ENCODE measurements at regions not wholly inside any gene's neighbourhood (a gene's known extent, or its start where the extent isn't known, plus 50 kb on each side); places are given as distances from the start of the nearest gene placed in this dataset.

DNA sequence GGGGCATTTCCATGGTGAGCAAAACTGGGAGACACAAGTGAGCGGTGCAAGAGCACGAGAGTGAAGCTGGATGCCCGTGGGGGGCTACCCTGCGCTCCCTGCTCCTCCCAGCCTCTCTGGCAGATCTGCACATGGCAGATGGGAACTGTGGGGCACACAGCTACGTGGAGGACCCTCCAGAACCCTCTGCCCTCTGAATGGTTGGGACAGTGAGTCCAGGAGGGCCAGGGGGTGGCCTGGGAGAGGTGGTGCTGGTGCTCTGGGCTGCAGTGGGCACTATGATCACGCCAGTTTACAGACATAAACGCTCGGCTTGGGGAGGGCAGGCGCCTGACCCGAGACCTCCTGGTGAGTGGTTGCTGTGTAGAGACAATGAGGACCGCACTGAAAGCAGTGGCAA, 205.9 kb downstream of the CTTN start:
- Histone ChIP-seq H3K4me3 (ENCODE audit: insufficient read depth, low read length, poor library complexity, severe bottlenecking) (no peak overlapping the region), H2AFZ (ENCODE audit: low read depth, low read length, severe bottlenecking) (no peak overlapping the region), H3K36me3 (ENCODE audit: low read length) (no peaks in the 10 kb centered on the region), H3K9me2 (replicated peaks; ENCODE audit: insufficient read depth, low read length) (no peaks in the 10 kb centered on the region), H3K79me2 (ENCODE audit: insufficient read depth, low read length) (no peaks in the 10 kb centered on the region), H4K20me1 (ENCODE audit: low read depth, low read length) (no peaks in the 10 kb centered on the region), H3K27ac (ENCODE audit: low read depth, low read length) (no peak overlapping the region), H3F3A (ENCODE audit: insufficient read depth) (no peaks in the 10 kb centered on the region), H3K9ac (ENCODE audit: low read length) (no peak overlapping the region), H3K4me2 (ENCODE audit: low read depth, low read length, poor library complexity, severe bottlenecking) (no peak overlapping the region), H3K27me3 (ENCODE audit: low read length) (no peaks in the 10 kb centered on the region), H3K9me3 (ENCODE audit: insufficient read depth, low read length) (no peaks in the 10 kb centered on the region)
- TF ChIP-seq EZH2phosphoT487 (conservative IDR thresholded peaks at IDR 0.05; ENCODE audit: low read length), result no peak
- TF ChIP-seq, protein P1, sequence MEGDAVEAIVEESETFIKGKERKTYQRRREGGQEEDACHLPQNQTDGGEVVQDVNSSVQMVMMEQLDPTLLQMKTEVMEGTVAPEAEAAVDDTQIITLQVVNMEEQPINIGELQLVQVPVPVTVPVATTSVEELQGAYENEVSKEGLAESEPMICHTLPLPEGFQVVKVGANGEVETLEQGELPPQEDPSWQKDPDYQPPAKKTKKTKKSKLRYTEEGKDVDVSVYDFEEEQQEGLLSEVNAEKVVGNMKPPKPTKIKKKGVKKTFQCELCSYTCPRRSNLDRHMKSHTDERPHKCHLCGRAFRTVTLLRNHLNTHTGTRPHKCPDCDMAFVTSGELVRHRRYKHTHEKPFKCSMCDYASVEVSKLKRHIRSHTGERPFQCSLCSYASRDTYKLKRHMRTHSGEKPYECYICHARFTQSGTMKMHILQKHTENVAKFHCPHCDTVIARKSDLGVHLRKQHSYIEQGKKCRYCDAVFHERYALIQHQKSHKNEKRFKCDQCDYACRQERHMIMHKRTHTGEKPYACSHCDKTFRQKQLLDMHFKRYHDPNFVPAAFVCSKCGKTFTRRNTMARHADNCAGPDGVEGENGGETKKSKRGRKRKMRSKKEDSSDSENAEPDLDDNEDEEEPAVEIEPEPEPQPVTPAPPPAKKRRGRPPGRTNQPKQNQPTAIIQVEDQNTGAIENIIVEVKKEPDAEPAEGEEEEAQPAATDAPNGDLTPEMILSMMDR (IDR thresholded peaks at IDR 0.05; ENCODE audit: insufficient read depth, low read length, poor library complexity, severe bottlenecking), result no peak

DNA sequence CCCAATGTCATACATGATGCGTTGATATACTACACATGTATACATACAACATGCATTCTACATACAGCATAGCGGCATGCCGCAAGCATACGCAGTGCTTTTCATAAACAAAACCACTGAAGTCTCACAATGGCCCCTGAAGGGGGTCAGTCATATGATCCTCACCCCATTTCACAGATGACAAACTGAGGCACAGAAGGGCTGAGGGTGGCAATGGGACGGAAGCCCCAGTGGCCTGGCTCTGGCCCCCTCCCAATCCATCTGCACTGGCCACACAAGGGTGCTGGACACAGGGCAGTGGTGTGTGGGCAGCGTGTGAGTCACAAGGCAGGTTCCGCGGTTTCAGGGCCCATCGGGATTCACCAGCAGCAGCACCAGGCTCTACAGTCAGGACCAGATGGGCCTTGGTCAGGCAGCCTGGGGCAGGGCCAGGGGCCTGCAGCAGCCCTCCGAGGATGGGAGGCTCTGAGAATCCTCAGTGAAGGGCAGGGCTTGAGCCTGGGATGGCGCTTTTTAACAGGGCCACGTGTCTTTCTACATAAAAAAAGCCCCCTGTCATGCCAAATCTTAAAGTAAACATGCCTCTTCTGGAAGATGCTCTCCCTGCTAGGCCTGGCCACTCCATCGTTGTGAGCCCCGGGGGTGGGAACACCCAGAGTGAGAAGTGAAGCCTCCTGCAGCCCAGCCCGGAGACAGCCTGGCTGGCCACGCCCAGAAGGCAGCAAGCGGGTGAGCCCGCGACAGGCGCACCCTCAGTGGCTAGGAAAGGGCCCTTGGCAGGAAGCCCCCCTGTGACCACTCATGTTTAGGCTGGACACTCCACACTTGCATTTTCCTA, 206.5 kb downstream of the CTTN start:
- no peak overlapping the region for H3K27ac ChIP-seq (ENCODE audit: low read depth, low read length)
- H3K9me2 ChIP-seq (replicated peaks; ENCODE audit: insufficient read depth, low read length), result no peaks in the 10 kb centered on the region
- no peaks in the 10 kb centered on the region for H3K27me3 ChIP-seq (ENCODE audit: low read length)
- no peaks in the 10 kb centered on the region for H4K20me1 ChIP-seq (ENCODE audit: low read depth, low read length)
- no peak overlapping the region for H3K9ac ChIP-seq (ENCODE audit: low read length)
- H3K9me3 ChIP-seq (ENCODE audit: insufficient read depth, low read length), result no peaks in the 10 kb centered on the region
- H2AFZ ChIP-seq (ENCODE audit: low read depth, low read length, severe bottlenecking), result no peak overlapping the region
- no peaks in the 10 kb centered on the region for H3K36me3 ChIP-seq (ENCODE audit: low read length)
- no peaks in the 10 kb centered on the region for H3F3A ChIP-seq (ENCODE audit: insufficient read depth)
- H3K79me2 ChIP-seq (ENCODE audit: insufficient read depth, low read length), result no peaks in the 10 kb centered on the region
- no peak overlapping the region for H3K4me2 ChIP-seq (ENCODE audit: low read depth, low read length, poor library complexity, severe bottlenecking)
- TF ChIP-seq EZH2phosphoT487 (conservative IDR thresholded peaks at IDR 0.05; ENCODE audit: low read length), result no peak
- TF ChIP-seq, protein P1 (IDR thresholded peaks at IDR 0.05; ENCODE audit: insufficient read depth, low read length, poor library complexity, severe bottlenecking), result no peak
- H3K4me3 ChIP-seq (ENCODE audit: insufficient read depth, low read length, poor library complexity, severe bottlenecking), result no peak overlapping the region

DNA sequence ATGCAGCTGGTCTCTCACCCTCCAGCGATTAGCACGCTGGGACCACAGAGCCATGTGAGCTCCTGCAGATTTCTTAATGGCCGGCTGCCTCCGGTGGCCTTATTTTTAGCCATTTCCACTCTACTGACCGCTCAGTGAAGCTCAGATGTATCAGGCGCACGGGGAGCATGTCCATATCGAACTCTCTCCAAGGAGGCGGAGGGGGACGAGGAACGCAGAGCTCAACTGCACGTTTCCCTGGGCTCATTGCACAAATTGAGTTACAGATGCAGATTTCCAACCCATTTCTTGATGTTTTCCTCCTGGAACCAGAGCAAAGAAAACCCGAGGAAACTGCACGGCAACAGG, 207.1 kb downstream of the CTTN start:
- no peak overlapping the region for H2AFZ ChIP-seq (ENCODE audit: low read depth, low read length, severe bottlenecking)
- H4K20me1 ChIP-seq (ENCODE audit: low read depth, low read length), result no peaks in the 10 kb centered on the region
- no peaks in the 10 kb centered on the region for H3K79me2 ChIP-seq (ENCODE audit: insufficient read depth, low read length)
- H3K27me3 ChIP-seq (ENCODE audit: low read length), result no peaks in the 10 kb centered on the region
- no peaks in the 10 kb centered on the region for H3K9me3 ChIP-seq (ENCODE audit: insufficient read depth, low read length)
- H3K36me3 ChIP-seq (ENCODE audit: low read length), result no peaks in the 10 kb centered on the region
- no peaks in the 10 kb centered on the region for H3K9me2 ChIP-seq (replicated peaks; ENCODE audit: insufficient read depth, low read length)
- no peak overlapping the region for H3K4me3 ChIP-seq (ENCODE audit: insufficient read depth, low read length, poor library complexity, severe bottlenecking)
- TF ChIP-seq EZH2phosphoT487 (conservative IDR thresholded peaks at IDR 0.05; ENCODE audit: low read length), result no peak
- TF ChIP-seq, protein P1 (IDR thresholded peaks at IDR 0.05; ENCODE audit: insufficient read depth, low read length, poor library complexity, severe bottlenecking), result no peak
- no peak overlapping the region for H3K4me2 ChIP-seq (ENCODE audit: low read depth, low read length, poor library complexity, severe bottlenecking)
- H3K9ac ChIP-seq (ENCODE audit: low read length), result no peak overlapping the region
- no peaks in the 10 kb centered on the region for H3F3A ChIP-seq (ENCODE audit: insufficient read depth)
- H3K27ac ChIP-seq (ENCODE audit: low read depth, low read length), result no peak overlapping the region
